ENCODE measurements at regions not wholly inside any gene's neighbourhood (a gene's known extent, or its start where the extent isn't known, plus 50 kb on each side); places are given as distances from the start of the nearest gene placed in this dataset.

- Histone ChIP-seq H3K4me1 (replicated peaks in 1 of 4; ENCODE audit: control insufficient read depth in 3 of 4, insufficient read depth in 4 of 4, low read length in 3 of 4) (no peaks in the 10 kb centered on the region), H2AK5ac (ENCODE audit: low read depth, low read length) (no peak overlapping the region)
- FAIRE-seq: no peak
These were observed 116.5 kb downstream of the HS3ST3B1 start for GRCh38 chr17:14417336-14417735.

More at GRCh38 chr17:14417336-14417735, 116.5 kb downstream of the HS3ST3B1 start:
- no peak for DNase-seq (ENCODE audit: low read depth in 1 of 2, low spot score in 2 of 2)
- TF ChIP-seq RAD21 (IDR thresholded peaks at IDR 0.05 in 1 of 2, conservative IDR thresholded peaks at IDR 0.05 in 1 of 2; ENCODE audit: low read depth in 2 of 2, low read length in 2 of 2) (no peak), EGR1 (IDR thresholded peaks at IDR 0.05; ENCODE audit: borderline replicate concordance, low read depth, low read length) (no peak), TAF7 (optimal IDR thresholded peaks at IDR 0.05; ENCODE audit: borderline replicate concordance, low read depth, low read length) (no peak), BCL11A (IDR thresholded peaks at IDR 0.05; ENCODE audit: low read depth in 2 of 2, low read length in 2 of 2) (no peak), NRF1 (IDR thresholded peaks at IDR 0.05; ENCODE audit: low read depth, low read length) (no peak), SUZ12 (IDR thresholded peaks at IDR 0.05; ENCODE audit: low read length) (no peak), RNF2 (IDR thresholded peaks at IDR 0.05; ENCODE audit: borderline replicate concordance, low read depth, low read length, missing control alignments, poor library complexity, severe bottlenecking) (no peak), CTBP2 (IDR thresholded peaks at IDR 0.05; ENCODE audit: borderline replicate concordance, insufficient read depth, insufficient read length, low read length) (no peak), CEBPB (IDR thresholded peaks at IDR 0.05; ENCODE audit: low read depth, low read length) (no peak), SRF (IDR thresholded peaks at IDR 0.05; ENCODE audit: low read depth, low read length) (no peak), KDM5A (IDR thresholded peaks at IDR 0.05; ENCODE audit: low read length) (no peak), ZNF274 (IDR thresholded peaks at IDR 0.05; ENCODE audit: borderline replicate concordance, extremely low read depth, low read length) (no peak), GABPA (IDR thresholded peaks at IDR 0.05; ENCODE audit: borderline replicate concordance, insufficient read depth, low read length) (no peak)
- Histone ChIP-seq H3K79me2 (ENCODE audit: control insufficient read depth in 1 of 2, insufficient read depth in 2 of 2, low read length in 2 of 2) (no peaks in the 10 kb centered on the region), H3K9ac (replicated peaks in 1 of 4; ENCODE audit: extremely low read depth in 1 of 4, low read depth in 3 of 4, low read length in 3 of 4) (peak overlapping the region in 1 of 4 experiments; percentile 34; a peak in 1 of 7 replicates), H3K23me2 (ENCODE audit: low read depth, low read length) (no peaks in the 10 kb centered on the region), H2BK20ac (ENCODE audit: low read length) (no peak overlapping the region), H3K79me1 (ENCODE audit: low read depth, low read length) (no peaks in the 10 kb centered on the region), H4K5ac (ENCODE audit: insufficient read length, low read depth, low read length) (no peak overlapping the region), H3K27me3 (replicated peaks in 1 of 4; ENCODE audit: control insufficient read depth in 3 of 4, extremely low read depth in 1 of 4, insufficient read depth in 3 of 4, low read length in 3 of 4) (no peaks in the 10 kb centered on the region), H4K8ac (ENCODE audit: extremely low read depth, insufficient read depth, low read length) (no peak overlapping the region), H2BK12ac (ENCODE audit: low read depth, low read length) (no peak overlapping the region), H2BK120ac (replicated peaks; ENCODE audit: low read depth, low read length) (no peak overlapping the region), H2AFZ (ENCODE audit: low read length) (no peak overlapping the region), H3K14ac (ENCODE audit: insufficient read length) (no peak overlapping the region), H3K23ac (ENCODE audit: insufficient read length) (no peak overlapping the region), H3K9me3 (ENCODE audit: insufficient read depth in 2 of 2, low read depth in 1 of 2, low read length in 1 of 2) (peaks cover 0 to 5% of the 10 kb centered on the region in 2 experiments; a peak in 2 of 4 replicates), H2BK5ac (ENCODE audit: low read depth, low read length) (no peak overlapping the region), H2BK15ac (ENCODE audit: low read length) (no peak overlapping the region), H3K4me2 (ENCODE audit: insufficient read depth in 1 of 2, low read depth in 2 of 2, low read length in 2 of 2) (no peak overlapping the region), H4K20me1 (replicated peaks in 1 of 2; ENCODE audit: control insufficient read depth in 1 of 2, insufficient read depth in 2 of 2, low read length in 2 of 2) (no peaks in the 10 kb centered on the region), H3K18ac (ENCODE audit: extremely low read depth, low read length) (no peak overlapping the region), H4K91ac (replicated peaks; ENCODE audit: insufficient read length, low read length) (no peak overlapping the region), H3K36me3 (ENCODE audit: control insufficient read depth in 2 of 4, insufficient read depth in 4 of 4, low read length in 3 of 4) (no peaks in the 10 kb centered on the region; a peak in 2 of 8 replicates), H3K27ac (ENCODE audit: low read depth, low read length) (no peak overlapping the region), H3K4ac (replicated peaks; ENCODE audit: insufficient read length, low read depth, low read length) (no peak overlapping the region), H3K56ac (replicated peaks; ENCODE audit: insufficient read length, low read depth, low read length) (no peak overlapping the region), H3K4me3 (ENCODE audit: extremely low read depth in 1 of 4, insufficient read depth in 2 of 4, low read depth in 3 of 4, low read length in 4 of 4) (no peak overlapping the region)
- ChIA-PET POLR2A (ENCODE audit: partially characterized antibody) (no interaction called here), CTCF (ENCODE audit: partially characterized antibody) (no interaction called here)
- 77% methylated on average over 1 of the region's 1 CpG; no CpG with 5 or more reads in 1 of the 2 experiments for WGBS, 2 experiments (ENCODE audit: extremely low coverage in 1 of 2, insufficient coverage in 1 of 2, insufficient read length in 1 of 2, insufficient replicate concordance in 2 of 2, low coverage in 1 of 2, low lambda C conversion rate in 2 of 2, missing lambda C conversion rate in 1 of 2)

Measured in H1 (cell line).